ENCODE measurements at regions not wholly inside any gene's neighbourhood (a gene's known extent, or its start where the extent isn't known, plus 50 kb on each side); places are given as distances from the start of the nearest gene placed in this dataset.

DNA sequence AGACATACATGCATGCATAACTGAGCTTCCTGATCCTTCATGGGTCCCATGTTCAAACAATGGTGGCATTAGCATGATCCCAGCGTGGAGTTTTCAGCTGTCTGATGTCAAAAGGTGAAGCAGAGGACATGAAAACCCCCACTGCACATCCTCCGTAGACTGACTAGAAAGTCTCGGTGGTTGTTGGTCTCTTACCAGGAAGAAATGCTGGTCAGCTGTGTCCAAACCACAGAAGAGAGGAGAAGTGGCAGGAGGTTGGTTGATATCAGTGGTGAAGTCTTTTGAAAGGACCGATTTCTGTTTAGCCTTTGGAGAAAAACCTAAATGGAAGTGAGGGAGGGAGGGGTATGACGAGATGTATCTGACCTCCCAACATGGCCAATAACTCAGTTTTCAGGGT, 201.9 kb downstream of the SPATA18 start:
- Histone ChIP-seq H3K36me3 (no peaks in the 10 kb centered on the region), H3K9me3 (ENCODE audit: severe bottlenecking) (no peaks in the 10 kb centered on the region), H3K27ac (no peak overlapping the region), H3K4me3 (ENCODE audit: low read depth, low read length) (no peak overlapping the region), H3K27me3 (ENCODE audit: insufficient read depth, low read depth, severe bottlenecking) (peaks cover 42% of the 10 kb centered on the region)
- DNase-seq: no peak
- TF ChIP-seq, protein P1, sequence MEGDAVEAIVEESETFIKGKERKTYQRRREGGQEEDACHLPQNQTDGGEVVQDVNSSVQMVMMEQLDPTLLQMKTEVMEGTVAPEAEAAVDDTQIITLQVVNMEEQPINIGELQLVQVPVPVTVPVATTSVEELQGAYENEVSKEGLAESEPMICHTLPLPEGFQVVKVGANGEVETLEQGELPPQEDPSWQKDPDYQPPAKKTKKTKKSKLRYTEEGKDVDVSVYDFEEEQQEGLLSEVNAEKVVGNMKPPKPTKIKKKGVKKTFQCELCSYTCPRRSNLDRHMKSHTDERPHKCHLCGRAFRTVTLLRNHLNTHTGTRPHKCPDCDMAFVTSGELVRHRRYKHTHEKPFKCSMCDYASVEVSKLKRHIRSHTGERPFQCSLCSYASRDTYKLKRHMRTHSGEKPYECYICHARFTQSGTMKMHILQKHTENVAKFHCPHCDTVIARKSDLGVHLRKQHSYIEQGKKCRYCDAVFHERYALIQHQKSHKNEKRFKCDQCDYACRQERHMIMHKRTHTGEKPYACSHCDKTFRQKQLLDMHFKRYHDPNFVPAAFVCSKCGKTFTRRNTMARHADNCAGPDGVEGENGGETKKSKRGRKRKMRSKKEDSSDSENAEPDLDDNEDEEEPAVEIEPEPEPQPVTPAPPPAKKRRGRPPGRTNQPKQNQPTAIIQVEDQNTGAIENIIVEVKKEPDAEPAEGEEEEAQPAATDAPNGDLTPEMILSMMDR (IDR thresholded peaks at IDR 0.05; ENCODE audit: low read depth, low read length): no peak

DNA sequence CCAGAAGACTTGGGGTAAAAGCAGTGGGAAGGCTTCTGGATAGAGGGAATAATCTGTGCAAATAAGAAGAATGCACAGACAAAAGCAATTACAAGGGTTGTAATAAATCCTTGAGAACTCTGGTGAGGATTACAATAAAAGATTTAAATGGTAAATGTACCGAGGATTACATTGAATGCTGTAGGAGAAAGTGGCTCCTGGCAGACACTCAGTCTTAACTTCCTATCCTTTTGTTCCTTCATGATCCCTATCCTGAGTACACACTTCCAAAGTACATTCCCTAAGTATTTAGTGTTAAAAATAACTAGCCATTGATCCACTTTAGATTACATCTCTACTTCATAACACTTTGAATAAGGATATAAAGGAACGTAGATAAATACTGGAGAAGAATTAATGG, 205.4 kb downstream of the SPATA18 start:
- DNase-seq: no peak
- Histone ChIP-seq H3K27me3 (ENCODE audit: insufficient read depth, low read depth, severe bottlenecking) (peaks cover 55% of the 10 kb centered on the region), H3K4me3 (ENCODE audit: low read depth, low read length) (no peak overlapping the region), H3K36me3 (no peaks in the 10 kb centered on the region), H3K9me3 (ENCODE audit: severe bottlenecking) (no peaks in the 10 kb centered on the region), H3K27ac (no peak overlapping the region)
- TF ChIP-seq, protein P1 (IDR thresholded peaks at IDR 0.05; ENCODE audit: low read depth, low read length): no peak

DNA sequence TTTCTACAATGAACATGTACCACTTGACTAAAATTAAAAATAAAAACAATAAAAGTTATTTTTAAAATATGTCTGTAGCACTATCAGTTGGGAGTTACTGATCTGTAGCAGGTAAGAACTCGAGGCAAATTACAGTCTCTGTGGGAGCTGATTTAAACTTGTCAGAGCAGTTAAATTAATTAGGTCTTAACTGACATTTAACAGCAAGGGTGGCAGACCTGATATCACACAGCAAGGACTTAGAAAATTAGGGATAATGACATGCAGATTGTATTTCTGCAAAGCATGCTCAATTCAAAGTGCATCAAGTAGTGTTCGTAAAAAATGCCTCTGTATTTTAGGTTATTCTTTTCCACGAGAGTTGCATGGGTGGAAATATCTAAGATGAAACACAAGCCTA, 208.9 kb downstream of the SPATA18 start:
- TF ChIP-seq, protein P1 (IDR thresholded peaks at IDR 0.05; ENCODE audit: low read depth, low read length): no peak
- Histone ChIP-seq H3K4me3 (ENCODE audit: low read depth, low read length) (no peak overlapping the region), H3K27ac (no peak overlapping the region), H3K9me3 (ENCODE audit: severe bottlenecking) (no peaks in the 10 kb centered on the region), H3K36me3 (no peaks in the 10 kb centered on the region), H3K27me3 (ENCODE audit: insufficient read depth, low read depth, severe bottlenecking) (peaks cover 72% of the 10 kb centered on the region)
- no peak for DNase-seq

DNA sequence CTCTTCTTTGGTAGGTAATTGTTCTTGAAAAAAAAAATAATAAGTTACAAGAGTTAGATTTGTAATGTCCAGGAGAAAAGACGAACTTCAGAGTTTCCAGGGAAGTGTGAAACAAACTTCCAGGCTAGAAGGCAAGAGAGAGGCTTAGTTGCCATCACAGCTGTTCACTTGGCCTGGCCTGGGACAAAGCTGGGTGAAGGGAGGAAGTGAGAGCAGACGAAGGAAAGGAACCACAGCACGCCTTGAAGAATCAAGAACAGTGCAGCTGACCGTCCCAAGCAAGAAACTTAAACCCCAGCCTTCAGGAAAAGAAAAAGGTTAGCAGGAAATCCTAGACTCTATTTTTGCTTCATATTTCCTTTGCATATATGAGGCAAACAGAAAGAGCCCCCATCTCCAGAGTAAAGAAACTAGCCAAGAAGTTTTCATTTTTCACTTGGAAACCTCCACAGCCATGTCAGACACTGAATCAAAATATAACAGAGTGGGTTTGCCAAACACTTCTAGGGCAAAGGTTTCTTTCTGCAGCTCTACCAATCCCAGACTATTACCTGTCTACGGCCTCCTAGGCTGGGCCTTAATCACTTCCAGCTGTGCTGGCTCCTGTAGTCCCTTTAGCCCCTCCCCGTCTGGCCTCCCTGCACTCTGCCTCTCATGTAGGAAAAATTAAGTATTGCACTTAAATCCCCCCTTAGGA, 209.6 kb downstream of the SPATA18 start:
- no peaks in the 10 kb centered on the region for H3K36me3 ChIP-seq
- peaks cover 67% of the 10 kb centered on the region for H3K27me3 ChIP-seq (ENCODE audit: insufficient read depth, low read depth, severe bottlenecking)
- no peak overlapping the region for H3K27ac ChIP-seq
- no peak for DNase-seq
- no peaks in the 10 kb centered on the region for H3K9me3 ChIP-seq (ENCODE audit: severe bottlenecking)
- TF ChIP-seq, protein P1 (IDR thresholded peaks at IDR 0.05; ENCODE audit: low read depth, low read length): no peak
- H3K4me3 ChIP-seq (ENCODE audit: low read depth, low read length): no peak overlapping the region

DNA sequence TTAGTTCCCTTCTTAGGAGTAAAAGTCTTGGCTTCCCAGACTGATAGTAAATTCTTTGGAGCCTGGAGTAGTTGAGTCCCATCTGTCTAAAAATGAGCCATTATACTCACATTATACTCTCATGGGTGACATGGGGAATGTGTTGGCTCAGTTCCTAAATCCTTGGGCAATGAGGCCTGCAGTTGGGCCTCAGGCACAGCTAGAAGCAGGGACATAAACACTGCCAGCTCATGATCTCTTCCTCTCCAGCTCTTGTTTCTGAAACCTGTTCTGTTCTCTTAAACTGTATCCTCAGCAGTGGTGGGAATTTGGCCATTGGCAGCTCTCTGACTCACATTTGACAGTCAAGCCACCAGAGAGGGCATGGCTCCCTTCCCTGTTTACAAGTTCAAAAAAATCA, 212.5 kb downstream of the SPATA18 start:
- H3K36me3 ChIP-seq: no peaks in the 10 kb centered on the region
- H3K9me3 ChIP-seq (ENCODE audit: severe bottlenecking): no peaks in the 10 kb centered on the region
- no peak overlapping the region for H3K4me3 ChIP-seq (ENCODE audit: low read depth, low read length)
- H3K27me3 ChIP-seq (ENCODE audit: insufficient read depth, low read depth, severe bottlenecking): peaks cover 65% of the 10 kb centered on the region
- H3K27ac ChIP-seq: no peak overlapping the region
- TF ChIP-seq, protein P1 (IDR thresholded peaks at IDR 0.05; ENCODE audit: low read depth, low read length): no peak
- DNase-seq: no peak
